Activated T-helper 1 cell treated with Interleukin-2 at 50 U/mL for 16 hours (primary cell): ENCODE measurements at regions not wholly inside any gene's neighbourhood (a gene's known extent, or its start where the extent isn't known, plus 50 kb on each side); places are given as distances from the start of the nearest gene placed in this dataset.
A peak's percentile ranks its signal among the peaks of the same experiment; 100 is the strongest.
"Not testable (repeated sequence)": the region's sequence is repeated elsewhere in the genome, so short reads cannot be mapped to it uniquely, and the experiment has no call there.

Source experiments
- DNase-seq: peaks from one replicate; pipeline ENCODE4 v3.0.0-alpha.2; 2020; ENCODE audit warnings: low read depth

DNA sequence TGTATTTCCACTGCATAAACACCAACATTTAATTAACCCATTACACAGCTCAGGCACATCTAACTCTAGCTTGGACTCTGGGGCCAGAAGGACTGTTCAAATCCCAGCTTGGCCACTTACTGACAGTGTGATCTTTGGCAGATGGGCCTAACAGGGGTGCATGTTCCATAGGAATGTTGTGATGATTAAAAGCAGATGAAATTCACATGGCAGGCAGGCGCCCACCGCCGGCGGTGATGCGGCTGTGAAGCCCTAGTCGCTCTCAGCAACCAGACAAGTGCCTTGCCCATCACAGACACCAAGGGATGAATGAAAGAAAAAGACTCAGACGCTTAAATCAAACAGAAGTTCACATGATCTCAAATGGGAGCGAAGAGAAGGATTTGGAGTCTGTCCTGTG, 84.6 kb upstream of the WSB1 start:
- no peak for DNase-seq

DNA sequence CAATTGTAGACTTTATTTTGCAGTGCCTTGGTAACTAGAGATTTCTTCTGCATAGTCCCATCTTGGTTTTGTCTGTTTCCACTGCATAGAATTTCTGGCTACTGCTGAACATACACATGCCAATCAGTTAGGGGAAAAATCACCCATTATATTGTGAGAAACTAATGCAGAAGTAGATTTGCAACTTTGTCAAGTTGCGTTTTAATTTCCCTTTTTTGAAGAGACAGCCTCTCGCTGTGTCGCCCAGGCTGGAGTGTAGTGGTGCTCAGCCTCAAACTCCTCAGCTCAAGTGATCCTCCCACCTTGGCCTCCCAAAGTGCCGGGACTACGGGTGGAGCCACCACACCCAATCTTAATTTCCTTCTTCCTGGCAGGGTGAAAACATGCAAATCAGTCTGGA, 83.1 kb upstream of the WSB1 start:
- not testable (repeated sequence) for DNase-seq

DNA sequence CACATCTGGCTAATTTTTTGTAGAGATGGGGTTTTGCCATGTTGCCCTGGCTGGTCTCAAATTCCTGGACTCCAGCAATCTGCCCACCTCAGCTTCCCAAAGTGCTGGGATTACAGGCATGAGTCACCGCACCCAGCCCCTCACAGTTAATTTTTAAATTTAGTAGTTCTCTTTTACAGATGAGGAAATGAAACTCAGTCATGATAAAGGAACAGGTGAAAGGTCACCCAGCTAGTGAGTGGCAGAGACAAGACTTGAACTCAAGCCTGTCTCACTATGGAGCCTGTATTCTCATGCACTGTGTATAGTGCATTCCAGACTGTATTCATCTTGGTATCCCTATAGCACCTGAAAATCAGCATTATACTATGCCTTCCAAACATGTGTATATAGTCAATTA, 77.1 kb upstream of the WSB1 start:
- no peak for DNase-seq

DNA sequence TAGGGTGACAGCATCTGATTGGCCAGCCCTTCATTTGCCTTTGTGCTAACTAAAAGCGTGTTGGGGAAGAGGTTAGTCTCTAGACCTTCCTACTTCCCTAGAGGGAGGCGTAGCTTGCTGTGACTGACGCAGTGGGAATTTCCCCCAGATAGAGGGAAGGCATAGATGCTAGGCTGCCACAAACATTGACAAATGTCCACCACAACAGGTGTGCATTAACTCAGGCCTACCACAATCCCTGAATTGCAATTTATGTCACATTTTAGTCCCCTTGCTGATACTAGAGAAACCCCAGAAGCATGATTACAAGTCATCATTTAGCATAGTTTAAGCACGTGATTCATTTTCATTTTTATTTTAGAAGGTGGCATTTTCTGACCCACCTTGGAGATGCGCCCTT, 76.3 kb upstream of the WSB1 start:
- DNase-seq = no peak

DNA sequence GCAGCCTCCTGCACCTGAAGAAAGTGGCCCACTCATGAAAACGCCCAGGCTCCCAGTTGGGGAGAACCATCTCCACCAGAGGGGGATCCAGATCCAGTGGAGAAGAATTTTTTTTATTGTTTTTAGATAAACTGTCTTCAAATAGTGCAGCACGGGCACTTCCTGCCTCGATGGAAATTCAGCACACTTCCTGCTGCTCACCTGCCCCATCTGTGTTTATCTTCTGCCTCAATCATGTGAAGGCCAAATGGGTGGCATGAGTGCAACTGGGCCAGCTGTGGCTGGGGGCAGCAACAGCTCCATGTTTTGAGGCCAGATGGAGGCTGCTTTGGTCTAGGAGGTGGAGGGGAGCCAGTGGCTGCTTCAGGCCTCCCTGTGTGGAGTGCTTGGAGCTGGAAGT, 75.9 kb upstream of the WSB1 start:
- no peak for DNase-seq

DNA sequence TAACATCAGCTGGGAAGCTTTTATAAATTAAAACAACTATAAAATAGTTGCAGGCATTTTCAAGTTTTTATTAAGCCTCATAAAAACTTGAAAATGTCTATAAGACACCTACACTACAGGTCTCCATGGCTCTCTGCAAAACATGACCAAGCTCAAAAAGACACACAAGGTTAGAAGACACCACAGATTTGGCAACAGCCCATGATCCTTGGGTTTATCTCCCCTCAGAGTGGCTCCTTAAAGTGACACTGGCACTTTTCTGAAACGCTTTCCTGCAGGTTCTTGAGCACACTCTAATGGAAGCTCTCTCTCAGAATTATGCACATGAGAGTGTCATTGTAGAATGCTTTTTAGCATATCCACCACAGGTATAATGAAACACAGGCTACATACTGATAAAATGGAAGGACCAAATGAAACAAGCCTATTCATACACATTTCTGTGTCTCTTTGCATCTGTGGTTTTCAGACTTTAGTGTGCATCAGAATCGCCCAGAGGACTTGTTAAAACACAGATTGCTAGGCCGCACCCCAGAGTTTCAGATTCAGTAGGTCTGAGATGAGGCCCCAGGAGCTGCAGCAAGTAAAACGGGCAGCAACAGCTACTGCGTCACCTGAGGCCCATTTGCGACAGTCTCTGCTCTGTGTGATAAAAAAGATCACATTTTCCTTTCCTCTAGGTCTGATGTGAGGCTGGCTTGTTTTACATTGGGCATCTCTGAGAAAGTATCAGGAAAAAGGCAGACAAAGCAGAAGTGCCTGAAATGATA, 75.0 kb upstream of the WSB1 start:
- DNase-seq = no peak

GRCh38 chr17:27222515-27222914, 71.4 kb upstream of the WSB1 start:
- DNase-seq = no peak

- DNase-seq = no peak
Observed at GRCh38 chr17:27224526-27225315, 69.2 kb upstream of the WSB1 start.

GRCh38 chr17:27226611-27227230, 67.2 kb upstream of the WSB1 start:
- no peak for DNase-seq

- no peak for DNase-seq
Observed at GRCh38 chr17:27230996-27231395, 62.9 kb upstream of the WSB1 start.

GRCh38 chr17:27232328-27232727, 61.6 kb upstream of the WSB1 start:
- no peak for DNase-seq

- no peak for DNase-seq
Observed at GRCh38 chr17:27233059-27233458, 60.9 kb upstream of the WSB1 start.

DNA sequence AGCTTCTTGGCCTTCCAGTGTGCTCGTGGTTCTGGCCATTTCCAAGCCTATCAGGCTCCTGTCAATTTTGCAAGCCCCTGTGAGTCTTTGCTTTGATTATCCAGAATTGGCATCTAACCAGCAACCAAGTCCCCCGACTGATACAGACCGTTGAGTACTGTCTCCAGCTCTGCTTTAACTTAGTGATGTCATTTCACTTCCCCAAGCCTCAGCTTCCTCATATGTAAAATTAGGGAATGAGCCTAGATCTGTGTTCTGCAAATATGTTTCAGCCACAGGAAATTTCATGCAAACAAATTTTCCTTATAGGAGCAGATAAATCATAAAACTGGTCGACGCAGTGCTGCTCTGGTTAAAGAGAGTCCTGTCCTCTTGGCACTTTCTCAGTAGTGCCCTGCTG, 60.1 kb upstream of the WSB1 start:
- DNase-seq = no peak

DNA sequence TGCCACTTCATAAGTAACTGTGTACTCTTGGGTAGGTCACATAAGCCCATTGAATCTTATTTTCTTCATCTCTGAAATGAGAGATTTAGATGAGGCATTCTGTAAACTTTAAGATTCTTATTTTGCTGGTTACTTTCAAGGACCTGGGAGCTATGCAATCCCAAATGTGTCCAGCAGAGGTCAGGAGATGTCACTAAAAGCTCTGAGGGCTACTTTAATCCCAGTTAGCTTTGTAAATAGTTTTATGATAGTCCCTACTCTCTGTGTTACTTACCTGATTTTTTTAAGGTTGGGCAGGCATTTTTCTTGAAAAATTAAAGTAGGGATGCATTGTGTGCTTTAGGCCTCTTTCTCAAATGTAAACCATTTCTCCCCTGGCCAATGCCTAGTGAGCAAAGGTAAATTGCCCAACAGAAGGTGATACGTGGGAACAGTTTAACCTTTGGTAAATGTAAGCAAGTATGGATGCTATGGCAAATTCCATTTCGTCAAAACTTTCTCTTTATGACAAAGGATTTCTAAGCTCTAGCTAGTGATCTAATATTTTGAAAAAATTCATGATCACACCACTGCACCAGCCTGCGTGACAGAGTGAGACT, 57.1 kb upstream of the WSB1 start:
- DNase-seq = peak; percentile 48

DNA sequence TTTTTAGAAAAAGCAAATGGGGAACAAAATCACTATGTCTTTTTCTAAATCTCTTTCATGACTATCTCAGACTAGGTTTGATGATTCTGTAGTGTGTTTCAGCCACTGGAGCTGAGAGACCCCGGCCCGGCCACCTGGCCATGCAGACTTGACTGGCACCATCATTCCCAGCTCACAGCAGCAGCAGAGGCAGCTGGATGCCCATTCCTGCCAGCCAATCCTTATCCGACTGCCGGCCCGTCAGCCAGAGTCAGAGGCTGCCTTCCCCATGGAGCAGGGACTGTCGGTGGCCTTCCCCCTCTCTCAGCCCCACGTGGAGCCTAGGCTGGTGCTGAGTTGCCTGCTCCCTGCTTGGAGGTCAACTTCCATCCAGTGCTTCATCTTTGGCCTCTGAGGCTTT, 56.0 kb upstream of the WSB1 start:
- DNase-seq = no peak

DNA sequence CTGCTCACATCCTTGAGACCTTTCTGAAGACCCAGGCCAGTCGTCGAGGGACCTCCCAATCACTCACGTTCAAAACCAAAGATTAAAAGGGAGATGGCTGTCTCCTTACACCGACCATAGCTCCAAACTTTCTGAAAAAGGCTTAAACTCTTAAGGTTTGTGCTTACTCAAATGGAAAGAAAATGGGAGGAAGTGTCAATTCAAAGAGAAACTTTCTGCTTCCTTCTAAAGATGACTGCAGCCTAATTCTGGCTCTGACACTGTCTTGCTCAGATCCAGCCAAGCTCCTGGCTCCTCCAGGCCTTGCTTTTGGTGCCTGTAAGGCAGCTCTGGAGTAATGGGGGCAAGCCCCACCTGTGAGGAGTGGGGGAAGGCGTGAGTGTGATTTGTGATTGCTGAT, 54.9 kb upstream of the WSB1 start:
- DNase-seq = no peak

- no peak for DNase-seq
Observed at GRCh38 chr17:27239584-27239983, 54.3 kb upstream of the WSB1 start.

GRCh38 chr17:27240086-27240801, 53.7 kb upstream of the WSB1 start:
- no peak for DNase-seq

DNA sequence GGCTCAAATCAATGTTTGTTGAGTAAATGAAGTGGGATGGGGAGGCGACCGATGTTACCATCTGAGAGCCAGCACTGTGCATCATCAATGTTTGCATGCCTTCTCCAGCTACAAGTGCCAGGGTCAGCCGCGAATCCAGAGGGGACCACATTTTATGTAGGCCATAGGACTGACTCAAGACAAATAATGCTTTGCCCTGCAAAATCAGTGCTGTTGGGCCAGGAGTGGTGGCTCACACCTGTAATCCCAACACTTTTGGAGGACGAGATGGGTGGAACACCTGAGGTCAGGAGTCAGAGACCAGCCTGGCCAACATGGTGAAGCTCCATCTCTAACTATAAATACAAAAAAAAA, 53.1 kb upstream of the WSB1 start:
- no peak for DNase-seq

DNA sequence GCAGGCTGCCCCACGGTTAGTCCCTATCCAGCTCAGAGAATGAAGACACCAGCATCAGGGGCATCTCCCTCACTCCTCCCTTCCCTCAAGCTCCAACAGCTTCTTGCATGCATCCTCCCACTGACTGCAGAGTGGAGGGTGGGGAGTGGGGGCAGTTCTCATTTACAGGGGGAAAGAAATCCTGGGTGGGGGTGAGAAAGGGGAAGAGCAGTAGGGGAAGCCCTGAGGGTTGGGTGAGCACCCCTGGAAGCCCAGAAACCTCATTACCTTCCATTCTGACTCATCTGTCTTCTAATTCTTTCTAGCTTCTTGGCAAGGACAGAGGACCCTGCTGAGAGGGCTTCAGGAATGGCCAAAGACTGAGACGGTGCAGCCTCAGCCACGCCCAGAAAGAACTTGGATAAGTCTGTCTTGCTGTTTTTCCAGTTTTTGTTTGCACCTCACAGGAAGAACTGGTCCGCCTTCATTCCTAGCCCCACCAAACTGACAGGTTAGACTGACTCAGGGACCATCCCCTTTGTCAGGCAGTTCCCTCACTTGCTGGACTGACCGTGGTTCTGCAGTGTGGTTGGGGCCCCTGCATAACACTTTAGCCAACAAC, 52.5 kb upstream of the WSB1 start:
- DNase-seq = no peak

- no peak for DNase-seq
Observed at GRCh38 chr17:27242951-27243350, 51.0 kb upstream of the WSB1 start.

DNA sequence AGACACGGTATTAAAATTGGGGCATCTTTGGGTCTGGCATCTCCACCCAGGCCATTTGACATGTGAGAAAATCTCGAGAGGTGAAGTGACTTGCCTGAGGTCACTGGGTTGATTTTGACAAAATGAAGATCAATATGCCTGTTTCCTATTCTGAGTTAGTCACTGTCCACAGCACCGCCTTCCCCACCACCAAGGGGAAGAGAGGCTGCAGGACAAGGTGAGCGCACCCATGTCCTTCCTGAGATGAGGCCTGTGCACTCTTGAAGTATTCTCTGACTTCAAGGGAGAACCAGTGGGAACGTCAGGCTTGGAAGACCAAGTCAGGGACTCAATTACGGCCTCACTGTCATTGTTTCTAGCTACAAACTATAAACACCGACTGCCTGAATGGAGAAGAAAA, 49.9 kb upstream of the WSB1 start:
- DNase-seq = no peak
